Liver (tissue), 8 donors: ENCODE measurements at regions not wholly inside any gene's neighbourhood (a gene's known extent, or its start where the extent isn't known, plus 50 kb on each side); places are given as distances from the start of the nearest gene placed in this dataset.

ENCODE experiments used
- DNase-seq: peaks from one replicate; pipeline ENCODE4 v3.0.0-alpha.2; 2017; ENCODE audit warnings: low spot score
- H3K27ac ChIP-seq, 2 donors: one replicate each; pipeline ENCODE4 v1.7.0; 2013; ENCODE audit warnings: inconsistent platforms in 2 of 2, low read length in 2 of 2, control low read depth in 1 of 2, low read depth in 1 of 2, mild to moderate bottlenecking in 1 of 2
- H3K27me3 ChIP-seq, 4 donors: one replicate each; pipeline versions ENCODE4 v1.6.1 to v1.7.0; 2013; ENCODE audit warnings: low read length in 3 of 4, inconsistent platforms in 1 of 4, mild to moderate bottlenecking in 1 of 4, moderate library complexity in 1 of 4; ENCODE audit not compliant: control insufficient read depth in 4 of 4, insufficient read depth in 4 of 4
- H3K36me3 ChIP-seq, 4 donors: one replicate each; pipeline versions ENCODE4 v1.6.1 to v1.7.0; 2013; ENCODE audit warnings: low read length in 3 of 4, mild to moderate bottlenecking in 3 of 4, low read depth in 1 of 4, moderate library complexity in 1 of 4; ENCODE audit not compliant: control insufficient read depth in 4 of 4, insufficient read depth in 3 of 4
- H3K4me1 ChIP-seq, 4 donors: one replicate each; pipeline versions ENCODE4 v1.6.1 to v1.7.0; 2013; ENCODE audit warnings: low read length in 3 of 4, mild to moderate bottlenecking in 3 of 4, moderate library complexity in 1 of 4; ENCODE audit not compliant: control insufficient read depth in 4 of 4, insufficient read depth in 4 of 4
- H3K4me3 ChIP-seq, 3 donors: one replicate each; pipeline versions ENCODE4 v1.6.1 to v1.7.0; 2013; ENCODE audit warnings: low read length in 3 of 3, control low read depth in 1 of 3, low read depth in 1 of 3, mild to moderate bottlenecking in 1 of 3
- H3K9ac ChIP-seq, 2 donors: one replicate each; pipeline ENCODE4 v1.7.0; 2013; ENCODE audit warnings: low read length in 2 of 2, mild to moderate bottlenecking in 2 of 2, moderate library complexity in 2 of 2, control low read depth in 1 of 2, low read depth in 1 of 2
- H3K9me3 ChIP-seq, 4 donors: one replicate each; pipeline versions ENCODE4 v1.6.1 to v1.7.0; 2013; ENCODE audit warnings: low read length in 3 of 4; ENCODE audit not compliant: control insufficient read depth in 4 of 4
- ATF3 ChIP-seq: IDR thresholded peaks from 2 replicates; pipeline ENCODE4 v1.6.1; 2016; ENCODE audit warnings: antibody characterized with exemption
- CTCF ChIP-seq: fragments of 150-350 bp; IDR thresholded peaks from 2 replicates; pipeline ENCODE4 v1.5.1; 2017; ENCODE audit warnings: improper control_type of control experiment, low read depth, low read length; ENCODE audit not compliant: missing input control
- EGR1 ChIP-seq, 2 donors: IDR thresholded peaks; 2 replicates each; pipeline ENCODE4 v1.6.1; 2016 to 2018; ENCODE audit warnings: antibody characterized with exemption in 2 of 2, low read depth in 2 of 2
- FOXA1 ChIP-seq: IDR thresholded peaks from 2 replicates; pipeline ENCODE4 v1.6.1; 2016; ENCODE audit warnings: antibody characterized with exemption
- FOXA2 ChIP-seq: IDR thresholded peaks from 2 replicates; pipeline ENCODE4 v1.6.1; 2016; ENCODE audit warnings: antibody characterized with exemption
- GABPA ChIP-seq, 2 donors: IDR thresholded peaks in 1 of 2; conservative IDR thresholded peaks in 1 of 2; 2 replicates each; pipeline ENCODE4 v1.6.1; 2016; ENCODE audit warnings: antibody characterized with exemption in 2 of 2, mild to moderate bottlenecking in 1 of 2, moderate library complexity in 1 of 2
- HNF4A ChIP-seq, 2 donors: conservative IDR thresholded peaks; 2 replicates each; pipeline ENCODE4 v1.6.1; 2016; ENCODE audit warnings: antibody characterized with exemption in 2 of 2, mild to moderate bottlenecking in 2 of 2
- HNF4G ChIP-seq: IDR thresholded peaks from 2 replicates; pipeline ENCODE4 v1.6.1; 2016; ENCODE audit warnings: antibody characterized with exemption
- JUND ChIP-seq, 2 donors: IDR thresholded peaks; 2 replicates each; pipeline ENCODE4 v1.6.1; 2016; ENCODE audit warnings: antibody characterized with exemption in 2 of 2
- MAX ChIP-seq: IDR thresholded peaks from 2 replicates; pipeline ENCODE4 v1.6.1; 2016; ENCODE audit warnings: antibody characterized with exemption
- NR2F2 ChIP-seq: IDR thresholded peaks from 2 replicates; pipeline ENCODE4 v1.6.1; 2016; ENCODE audit warnings: antibody characterized with exemption
- RAD21 ChIP-seq, 2 donors: IDR thresholded peaks; 2 replicates each; pipeline ENCODE4 v1.6.1; 2016; ENCODE audit warnings: antibody characterized with exemption in 2 of 2, mild to moderate bottlenecking in 2 of 2
- REST ChIP-seq: IDR thresholded peaks from 2 replicates; pipeline ENCODE4 v1.6.1; 2016; ENCODE audit warnings: antibody characterized with exemption, mild to moderate bottlenecking
- RXRA ChIP-seq, 2 donors: IDR thresholded peaks; 2 replicates each; pipeline ENCODE4 v1.6.1; 2017 to 2018; ENCODE audit warnings: antibody characterized with exemption in 2 of 2, mild to moderate bottlenecking in 1 of 2
- SP1 ChIP-seq: IDR thresholded peaks from 2 replicates; pipeline ENCODE4 v1.6.1; 2018; ENCODE audit warnings: antibody characterized with exemption, mild to moderate bottlenecking
- TAF1 ChIP-seq: conservative IDR thresholded peaks from 2 replicates; pipeline ENCODE4 v1.6.1; 2016; ENCODE audit warnings: antibody characterized with exemption, mild to moderate bottlenecking
- YY1 ChIP-seq: IDR thresholded peaks from 2 replicates; pipeline ENCODE4 v1.6.1; 2016; ENCODE audit warnings: antibody characterized with exemption, mild to moderate bottlenecking
- ZBTB33 ChIP-seq: IDR thresholded peaks from 2 replicates; pipeline ENCODE4 v1.6.1; 2016; ENCODE audit warnings: antibody characterized with exemption
- WGBS: extraction: QIAGEN DNeasy Blood & Tissue Kit; methylation state at CpG from one replicate; pipeline ENCODE4 v1.1.7; 2013; 5-methylcytosine and 5-hydroxymethylcytosine counted together
- donor health status: healthy.
- donor health status: healthy.
- donor health status: healthy.
- donor health status: healthy.
- donor health status: healthy.

GRCh38 chr7:31228957-31229356 is 111.6 kb downstream of the NEUROD6 start:
- no peak for TF ChIP-seq TAF1
- TF ChIP-seq FOXA2 = no peak
- no peak for TF ChIP-seq FOXA1
- no peak for TF ChIP-seq RXRA (IDR thresholded peaks at IDR 0.05)
- no peak for TF ChIP-seq HNF4G
- no peak for TF ChIP-seq MAX
- no peak for TF ChIP-seq ATF3
- TF ChIP-seq EGR1 (IDR thresholded peaks at IDR 0.05; ENCODE audit: low read depth in 2 of 2) = no peak
- TF ChIP-seq JUND (IDR thresholded peaks at IDR 0.05) = no peak
- TF ChIP-seq SP1 = no peak
- TF ChIP-seq GABPA (IDR thresholded peaks at IDR 0.05 in 1 of 2, conservative IDR thresholded peaks at IDR 0.05 in 1 of 2) = no peak
- TF ChIP-seq YY1 = no peak
- TF ChIP-seq RAD21 (IDR thresholded peaks at IDR 0.05) = no peak
- TF ChIP-seq REST = no peak
- no peak for TF ChIP-seq ZBTB33
- no peak for TF ChIP-seq NR2F2
- no peak for TF ChIP-seq HNF4A (conservative IDR thresholded peaks at IDR 0.05)
- no peak for TF ChIP-seq CTCF
- no peak overlapping the region for H3K9ac ChIP-seq
- peaks cover 0 to 3% (median 0%) of the 10 kb centered on the region in 4 donors for H3K9me3 ChIP-seq
- no peaks in the 10 kb centered on the region for H3K27me3 ChIP-seq
- no peak overlapping the region for H3K4me3 ChIP-seq
- 81% methylated on average over 6 of the region's 6 CpGs for WGBS
- DNase-seq = no peak
- no peak overlapping the region for H3K27ac ChIP-seq
- H3K36me3 ChIP-seq = no peaks in the 10 kb centered on the region
- H3K4me1 ChIP-seq = no peaks in the 10 kb centered on the region

- TF ChIP-seq GABPA (IDR thresholded peaks at IDR 0.05 in 1 of 2, conservative IDR thresholded peaks at IDR 0.05 in 1 of 2) (no peak), RXRA (IDR thresholded peaks at IDR 0.05) (no peak), RAD21 (IDR thresholded peaks at IDR 0.05) (no peak), YY1 (no peak), FOXA1 (no peak), EGR1 (IDR thresholded peaks at IDR 0.05; ENCODE audit: low read depth in 2 of 2) (no peak), NR2F2 (no peak), HNF4A (conservative IDR thresholded peaks at IDR 0.05) (no peak), TAF1 (no peak), MAX (no peak), ZBTB33 (no peak), HNF4G (no peak)
- no peaks in the 10 kb centered on the region for H3K4me1 ChIP-seq
- WGBS = 86% methylated on average over 1 of the region's 1 CpG
Observed at GRCh38 chr7:31214751-31215150, 125.8 kb downstream of the NEUROD6 start.

More at GRCh38 chr7:31214751-31215150, 125.8 kb downstream of the NEUROD6 start:
- Histone ChIP-seq H3K4me3 (no peak overlapping the region), H3K27me3 (no peaks in the 10 kb centered on the region), H3K9ac (no peak overlapping the region), H3K27ac (no peak overlapping the region), H3K36me3 (no peaks in the 10 kb centered on the region), H3K9me3 (no peaks in the 10 kb centered on the region)
- no peak for DNase-seq
